ENCODE measurements at regions not wholly inside any gene's neighbourhood (a gene's known extent, or its start where the extent isn't known, plus 50 kb on each side); places are given as distances from the start of the nearest gene placed in this dataset.

DNA sequence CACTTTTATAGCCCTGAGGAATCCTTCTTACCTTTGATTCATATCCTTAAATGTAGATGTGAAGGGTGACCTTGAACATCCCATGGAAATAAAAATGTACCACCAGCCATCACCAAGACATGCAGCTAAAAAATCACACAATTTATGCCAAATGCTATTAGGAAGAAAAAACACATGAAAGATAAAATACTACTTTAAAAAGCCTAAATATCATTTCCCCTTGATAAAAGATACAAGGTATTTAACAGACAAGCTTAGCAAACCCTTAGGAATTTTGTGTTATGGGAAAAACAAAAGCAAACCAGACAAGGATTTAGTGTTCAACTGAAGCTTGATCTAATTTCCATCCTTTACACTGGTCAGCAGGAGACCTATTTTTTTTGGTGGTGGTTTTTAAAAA, 255.0 kb downstream of the ICOS start:
- no peak for DNase-seq (ENCODE audit: low spot score)
- Mint-ChIP-seq H3K36me3 (ENCODE audit: low read depth, unreplicated experiment) (no peaks in the 10 kb centered on the region), H3K27me3 (ENCODE audit: unreplicated experiment) (peaks cover 4% of the 10 kb centered on the region), H3K27ac (ENCODE audit: unreplicated experiment) (no peak overlapping the region), H3K4me3 (ENCODE audit: unreplicated experiment) (no peak overlapping the region), H3K4me1 (ENCODE audit: unreplicated experiment) (no peaks in the 10 kb centered on the region), H3K9me3 (ENCODE audit: unreplicated experiment) (no peaks in the 10 kb centered on the region)
- TF ChIP-seq, protein P1, sequence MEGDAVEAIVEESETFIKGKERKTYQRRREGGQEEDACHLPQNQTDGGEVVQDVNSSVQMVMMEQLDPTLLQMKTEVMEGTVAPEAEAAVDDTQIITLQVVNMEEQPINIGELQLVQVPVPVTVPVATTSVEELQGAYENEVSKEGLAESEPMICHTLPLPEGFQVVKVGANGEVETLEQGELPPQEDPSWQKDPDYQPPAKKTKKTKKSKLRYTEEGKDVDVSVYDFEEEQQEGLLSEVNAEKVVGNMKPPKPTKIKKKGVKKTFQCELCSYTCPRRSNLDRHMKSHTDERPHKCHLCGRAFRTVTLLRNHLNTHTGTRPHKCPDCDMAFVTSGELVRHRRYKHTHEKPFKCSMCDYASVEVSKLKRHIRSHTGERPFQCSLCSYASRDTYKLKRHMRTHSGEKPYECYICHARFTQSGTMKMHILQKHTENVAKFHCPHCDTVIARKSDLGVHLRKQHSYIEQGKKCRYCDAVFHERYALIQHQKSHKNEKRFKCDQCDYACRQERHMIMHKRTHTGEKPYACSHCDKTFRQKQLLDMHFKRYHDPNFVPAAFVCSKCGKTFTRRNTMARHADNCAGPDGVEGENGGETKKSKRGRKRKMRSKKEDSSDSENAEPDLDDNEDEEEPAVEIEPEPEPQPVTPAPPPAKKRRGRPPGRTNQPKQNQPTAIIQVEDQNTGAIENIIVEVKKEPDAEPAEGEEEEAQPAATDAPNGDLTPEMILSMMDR (IDR thresholded peaks at IDR 0.05; ENCODE audit: unreplicated experiment) = no peak

DNA sequence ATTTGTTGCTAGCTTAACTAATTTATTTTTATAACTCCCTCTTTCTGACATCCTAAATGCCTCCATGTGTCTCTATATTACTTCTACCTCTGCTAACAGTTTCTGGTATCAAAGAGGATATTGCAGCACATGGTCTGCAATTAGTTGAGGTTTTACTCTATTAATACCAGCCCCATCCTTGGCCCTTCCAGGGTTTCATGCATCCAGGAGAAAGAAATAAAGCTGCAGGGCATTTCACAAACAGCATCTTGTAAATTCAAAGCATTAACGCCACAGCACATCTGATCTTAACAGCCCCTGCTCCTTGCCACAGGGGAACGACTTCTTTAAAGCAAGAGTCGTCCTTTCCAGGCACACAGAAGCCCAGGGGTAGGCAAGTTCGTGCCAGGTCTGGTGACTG, 258.9 kb downstream of the ICOS start:
- peaks cover 4% of the 10 kb centered on the region for H3K27me3 Mint-ChIP-seq (ENCODE audit: unreplicated experiment)

DNA sequence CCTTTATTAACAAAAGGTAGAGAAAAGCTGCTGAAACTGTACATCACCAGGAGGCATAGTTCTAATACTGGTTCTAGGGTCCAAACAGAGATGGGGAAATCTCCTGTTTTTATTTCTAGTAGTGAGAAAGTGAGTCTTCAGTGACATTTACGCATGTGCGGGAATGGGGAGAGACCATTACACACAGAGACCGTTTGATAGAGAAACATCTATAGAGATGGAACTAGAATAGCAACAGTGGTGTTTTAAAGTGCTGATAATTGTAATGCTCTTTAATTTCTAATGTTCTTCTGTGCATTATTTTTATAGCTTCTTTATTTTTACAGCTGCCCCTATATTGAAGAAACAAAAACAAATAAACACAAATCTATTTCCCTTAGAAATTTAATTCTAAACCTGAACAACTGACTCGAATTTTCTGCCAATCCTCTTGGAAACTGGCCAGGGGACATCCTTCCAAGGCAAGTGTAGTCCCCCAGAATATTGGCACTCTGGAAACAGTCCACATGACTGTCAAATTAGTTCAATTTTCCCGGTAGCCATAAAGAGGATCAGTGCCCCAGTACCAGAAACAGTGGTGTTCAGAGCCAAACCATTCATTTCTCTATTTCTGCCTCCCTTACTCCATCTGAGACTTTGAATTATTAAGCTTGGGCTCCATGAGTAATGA, 260.9 kb downstream of the ICOS start:
- Mint-ChIP-seq H3K27ac (ENCODE audit: unreplicated experiment) (no peak overlapping the region), H3K4me1 (ENCODE audit: unreplicated experiment) (no peaks in the 10 kb centered on the region), H3K36me3 (ENCODE audit: low read depth, unreplicated experiment) (no peaks in the 10 kb centered on the region), H3K27me3 (ENCODE audit: unreplicated experiment) (peaks cover 4% of the 10 kb centered on the region), H3K4me3 (ENCODE audit: unreplicated experiment) (no peak overlapping the region), H3K9me3 (ENCODE audit: unreplicated experiment) (no peaks in the 10 kb centered on the region)
- TF ChIP-seq, protein P1 (IDR thresholded peaks at IDR 0.05; ENCODE audit: unreplicated experiment) = no peak
- DNase-seq (ENCODE audit: low spot score) = no peak

More for the DNA sequence above, 258.9 kb downstream of the ICOS start:
- no peaks in the 10 kb centered on the region for H3K4me1 Mint-ChIP-seq (ENCODE audit: unreplicated experiment)
- no peaks in the 10 kb centered on the region for H3K36me3 Mint-ChIP-seq (ENCODE audit: low read depth, unreplicated experiment)
- TF ChIP-seq, protein P1 (IDR thresholded peaks at IDR 0.05; ENCODE audit: unreplicated experiment) = no peak
- H3K4me3 Mint-ChIP-seq (ENCODE audit: unreplicated experiment) = no peak overlapping the region
- DNase-seq (ENCODE audit: low spot score) = no peak
- no peaks in the 10 kb centered on the region for H3K9me3 Mint-ChIP-seq (ENCODE audit: unreplicated experiment)
- H3K27ac Mint-ChIP-seq (ENCODE audit: unreplicated experiment) = no peak overlapping the region

DNA sequence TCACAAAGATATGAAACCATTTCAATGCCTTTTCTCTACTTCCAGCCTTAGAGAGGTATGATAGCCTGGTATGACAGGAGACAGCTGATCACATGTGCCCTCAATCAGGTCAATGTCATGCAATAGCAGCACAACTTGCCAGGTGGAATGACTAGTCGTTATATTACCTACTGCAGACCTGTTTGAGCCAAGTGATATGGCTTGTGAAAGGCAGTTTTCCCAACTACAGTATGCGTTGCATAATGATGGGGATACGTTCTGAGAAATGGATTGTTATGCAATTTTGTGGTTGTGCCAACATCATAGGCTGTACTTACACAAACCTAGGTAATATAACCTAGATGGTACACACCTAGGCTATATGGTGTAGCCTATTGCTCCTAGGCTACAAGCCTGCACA, 262.8 kb downstream of the ICOS start:
- no peak for DNase-seq (ENCODE audit: low spot score)
- no peaks in the 10 kb centered on the region for H3K9me3 Mint-ChIP-seq (ENCODE audit: unreplicated experiment)
- no peak overlapping the region for H3K27ac Mint-ChIP-seq (ENCODE audit: unreplicated experiment)
- H3K4me1 Mint-ChIP-seq (ENCODE audit: unreplicated experiment) = no peaks in the 10 kb centered on the region
- H3K27me3 Mint-ChIP-seq (ENCODE audit: unreplicated experiment) = peaks cover 4% of the 10 kb centered on the region
- TF ChIP-seq, protein P1 (IDR thresholded peaks at IDR 0.05; ENCODE audit: unreplicated experiment) = no peak
- H3K36me3 Mint-ChIP-seq (ENCODE audit: low read depth, unreplicated experiment) = no peaks in the 10 kb centered on the region
- H3K4me3 Mint-ChIP-seq (ENCODE audit: unreplicated experiment) = no peak overlapping the region

DNA sequence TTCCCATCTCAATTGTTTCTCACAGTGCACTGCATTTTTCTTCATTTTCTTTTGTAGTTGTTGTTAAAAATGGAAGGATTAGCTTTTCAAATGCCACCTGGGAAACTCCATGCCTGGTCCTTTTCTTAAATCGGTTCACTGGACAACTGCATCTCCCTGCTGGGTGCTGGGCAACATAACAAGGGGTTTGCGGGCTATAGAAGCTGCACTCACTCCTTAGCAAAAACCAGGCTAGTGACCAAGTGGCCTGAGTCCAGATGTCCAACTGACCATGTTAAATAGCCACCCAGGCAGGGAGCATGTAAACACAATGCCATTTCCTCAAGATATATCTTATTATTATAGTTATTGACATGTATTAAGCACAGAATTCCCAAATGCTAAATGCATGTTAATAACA, 264.9 kb downstream of the ICOS start:
- peaks cover 9% of the 10 kb centered on the region for H3K4me1 Mint-ChIP-seq (ENCODE audit: unreplicated experiment)

More for the DNA sequence above, 264.9 kb downstream of the ICOS start:
- DNase-seq (ENCODE audit: low spot score) = no peak
- H3K9me3 Mint-ChIP-seq (ENCODE audit: unreplicated experiment) = no peaks in the 10 kb centered on the region
- H3K4me3 Mint-ChIP-seq (ENCODE audit: unreplicated experiment) = no peak overlapping the region
- H3K27ac Mint-ChIP-seq (ENCODE audit: unreplicated experiment) = no peak overlapping the region
- H3K27me3 Mint-ChIP-seq (ENCODE audit: unreplicated experiment) = no peaks in the 10 kb centered on the region
- TF ChIP-seq, protein P1 (IDR thresholded peaks at IDR 0.05; ENCODE audit: unreplicated experiment) = no peak
- no peaks in the 10 kb centered on the region for H3K36me3 Mint-ChIP-seq (ENCODE audit: low read depth, unreplicated experiment)
